Thyroid gland (tissue), 4 donors: ENCODE measurements at regions not wholly inside any gene's neighbourhood (a gene's known extent, or its start where the extent isn't known, plus 50 kb on each side); places are given as distances from the start of the nearest gene placed in this dataset.

Source experiments
- DNase-seq, 2 donors: peaks; one replicate each; pipeline ENCODE4 v3.0.0-alpha.2; 2019
- H3K27ac ChIP-seq, 3 donors: fragments of 200-600 bp; sonication (generic); 1 replicate in 2 of 3; 2 replicates in 1 of 3; pipeline ENCODE4 v1.5.1; 2016 to 2019; ENCODE audit warnings: mild to moderate bottlenecking in 1 of 3, moderate library complexity in 1 of 3
- H3K27me3 ChIP-seq: fragments of 200-600 bp; sonication (generic); one replicate; pipeline ENCODE4 v1.5.1; 2019
- H3K36me3 ChIP-seq, 2 donors: fragments of 200-600 bp; sonication (generic); one replicate each; pipeline ENCODE4 v1.5.1; 2016 to 2019
- H3K4me1 ChIP-seq, 2 donors: fragments of 200-600 bp; sonication (generic); one replicate each; pipeline ENCODE4 v1.5.1; 2017 to 2019
- H3K4me3 ChIP-seq, 3 donors: fragments of 200-600 bp; sonication (generic); replicated peaks in 1 of 3; 1 replicate in 2 of 3; 2 replicates in 1 of 3; pipeline ENCODE4 v1.5.1; 2016; ENCODE audit warnings: mild to moderate bottlenecking in 1 of 3
- H3K9me3 ChIP-seq: fragments of 200-600 bp; sonication (generic); one replicate; pipeline ENCODE4 v1.5.1; 2017
- CTCF ChIP-seq, 6 experiments: fragments of 200-600 bp in 3 of 6; fragments of 450-650 bp in 3 of 6; sonication (generic) in 3 of 6; IDR thresholded peaks; one replicate each; pipeline ENCODE4 v1.5.1; 2016 to 2019; ENCODE audit warnings: antibody characterized with exemption in 6 of 6, mild to moderate bottlenecking in 2 of 6, inconsistent platforms in 1 of 6, moderate library complexity in 1 of 6
- POLR2A ChIP-seq, 2 donors: fragments of 450-650 bp; IDR thresholded peaks; one replicate each; pipeline ENCODE4 v1.6.1; 2017; ENCODE audit warnings: antibody characterized with exemption in 2 of 2, mild to moderate bottlenecking in 2 of 2, moderate library complexity in 1 of 2
- WGBS, 2 donors: methylation state at CpG; one replicate each; pipeline ENCODE4 v1.1.5; 2017; 5-methylcytosine and 5-hydroxymethylcytosine counted together
- intact Hi-C: fragments of 100-400 bp; cut with DNase I; formaldehyde crosslinking; loops from one replicate; pipeline ENCODE4 v1.15.1; 2023

GRCh38 chr6:103687430-103687829 lies 1172.3 kb downstream of the HACE1 start:
- H3K4me1 ChIP-seq: no peaks in the 10 kb centered on the region
- no peaks in the 10 kb centered on the region for H3K27me3 ChIP-seq
- H3K36me3 ChIP-seq: no peaks in the 10 kb centered on the region
- intact Hi-C loops: no loop called here
- DNase-seq: no peak
- H3K9me3 ChIP-seq: no peaks in the 10 kb centered on the region
- WGBS, 2 donors: 72 to 74% methylated on average over 2 of the region's 2 CpGs
- H3K4me3 ChIP-seq: no peak overlapping the region
- TF ChIP-seq POLR2A (IDR thresholded peaks at IDR 0.05) (no peak), CTCF (IDR thresholded peaks at IDR 0.05) (no peak)
- H3K27ac ChIP-seq: no peak overlapping the region

- H3K4me1 ChIP-seq: peaks cover 0 to 3% of the 10 kb centered on the region in 2 donors
- TF ChIP-seq POLR2A (IDR thresholded peaks at IDR 0.05) (no peak), CTCF (IDR thresholded peaks at IDR 0.05) (no peak)
- WGBS, 2 donors: 78% methylated on average over 1 of the region's 1 CpG
- no peak for DNase-seq
- H3K36me3 ChIP-seq: no peaks in the 10 kb centered on the region
- H3K27ac ChIP-seq: no peak overlapping the region
- H3K4me3 ChIP-seq: no peak overlapping the region
- H3K9me3 ChIP-seq: no peaks in the 10 kb centered on the region
- intact Hi-C loops: no loop called here
- H3K27me3 ChIP-seq: no peaks in the 10 kb centered on the region
These were observed 1179.6 kb downstream of the HACE1 start for GRCh38 chr6:103680116-103680515.

GRCh38 chr6:103677290-103677689 lies 1182.4 kb downstream of the HACE1 start:
- Histone ChIP-seq H3K36me3 (no peaks in the 10 kb centered on the region), H3K9me3 (no peaks in the 10 kb centered on the region), H3K4me3 (no peak overlapping the region), H3K27ac (no peak overlapping the region), H3K4me1 (peaks cover 0 to 3% of the 10 kb centered on the region in 2 donors), H3K27me3 (no peaks in the 10 kb centered on the region)
- DNase-seq: no peak
- TF ChIP-seq POLR2A (IDR thresholded peaks at IDR 0.05) (no peak), CTCF (IDR thresholded peaks at IDR 0.05) (no peak)
- 75 to 89% methylated on average over 10 to 12 of the region's 12 CpGs for WGBS, 2 donors
- intact Hi-C loops: no loop called here

- Histone ChIP-seq H3K36me3 (no peaks in the 10 kb centered on the region), H3K4me3 (no peak overlapping the region), H3K27ac (no peak overlapping the region), H3K9me3 (no peaks in the 10 kb centered on the region), H3K4me1 (peaks cover 0 to 3% of the 10 kb centered on the region in 2 donors), H3K27me3 (no peaks in the 10 kb centered on the region)
- intact Hi-C loops: no loop called here
- peak in 1 of 2 donors; percentile 5 for DNase-seq
- TF ChIP-seq POLR2A (IDR thresholded peaks at IDR 0.05) (no peak), CTCF (IDR thresholded peaks at IDR 0.05) (no peak)
- 63 to 70% methylated on average over 1 of the region's 1 CpG for WGBS, 2 donors
These were observed 1183.8 kb downstream of the HACE1 start for GRCh38 chr6:103675807-103676406.

- H3K27me3 ChIP-seq: no peaks in the 10 kb centered on the region
- H3K4me3 ChIP-seq: no peak overlapping the region
- DNase-seq: no peak
- intact Hi-C loops: no loop called here
- TF ChIP-seq CTCF (IDR thresholded peaks at IDR 0.05) (no peak), POLR2A (IDR thresholded peaks at IDR 0.05) (no peak)
- peaks cover 0 to 3% of the 10 kb centered on the region in 2 donors for H3K4me1 ChIP-seq
- no peaks in the 10 kb centered on the region for H3K36me3 ChIP-seq
- H3K9me3 ChIP-seq: no peaks in the 10 kb centered on the region
- H3K27ac ChIP-seq: no peak overlapping the region
These were observed 1184.9 kb downstream of the HACE1 start for GRCh38 chr6:103674790-103675189.
